ENCODE measurements at regions not wholly inside any gene's neighbourhood (a gene's known extent, or its start where the extent isn't known, plus 50 kb on each side); places are given as distances from the start of the nearest gene placed in this dataset.

DNA sequence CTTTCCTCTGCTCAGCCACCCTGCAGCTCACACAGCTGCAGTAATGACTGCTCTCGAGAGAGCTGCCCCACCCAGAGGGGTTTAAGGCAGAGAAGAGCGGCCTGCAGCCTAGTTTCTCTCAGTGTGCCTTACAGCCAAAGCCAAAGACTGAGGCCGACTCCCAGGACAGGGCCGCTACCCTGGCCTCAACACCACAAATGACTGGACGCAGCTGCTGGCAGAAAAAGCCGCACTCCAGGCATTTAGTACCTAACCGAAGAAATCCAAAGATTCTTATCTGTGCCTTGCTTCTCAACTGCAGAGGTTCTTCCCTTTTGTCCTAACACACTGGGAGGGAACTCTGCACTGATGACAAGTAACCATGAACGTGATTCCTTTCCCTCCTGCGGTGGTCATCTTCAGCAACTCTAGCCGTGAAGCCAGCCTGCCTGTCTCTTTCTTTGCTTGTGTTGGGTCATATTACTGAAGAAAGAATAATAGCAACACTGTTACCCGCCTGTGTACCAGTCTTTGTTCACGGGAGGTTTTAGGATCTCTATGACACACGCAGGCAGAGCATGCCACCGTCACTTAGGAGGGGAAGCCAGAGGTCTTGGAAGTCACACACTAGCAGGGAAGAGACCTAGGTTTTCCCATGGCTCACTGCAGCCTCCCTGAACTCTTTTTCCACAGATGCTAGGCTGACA lies 202.7 kb downstream of the RHOU start:
- Histone ChIP-seq H3K36me3 (ENCODE audit: insufficient read depth, insufficient read length, low read length) (no peaks in the 10 kb centered on the region), H3K9ac (ENCODE audit: insufficient read length, low read depth) (peak overlapping the region; percentile 52), H3K4me1 (ENCODE audit: insufficient read depth, insufficient read length) (peaks cover 26% of the 10 kb centered on the region), H3K9me3 (ENCODE audit: insufficient read depth, low read length) (no peaks in the 10 kb centered on the region), H3K27me3 (ENCODE audit: insufficient read depth, insufficient read length) (no peaks in the 10 kb centered on the region), H3K4me3 (ENCODE audit: insufficient read length, low read depth) (no peak overlapping the region)
- TF ChIP-seq SUZ12 (IDR thresholded peaks at IDR 0.05; ENCODE audit: extremely low read depth, insufficient read depth, insufficient read length): no peak
- no peak for TF ChIP-seq YY1 (IDR thresholded peaks at IDR 0.05; ENCODE audit: insufficient read depth, insufficient read length)
- no peak for DNase-seq (ENCODE audit: low read depth, low spot score)

DNA sequence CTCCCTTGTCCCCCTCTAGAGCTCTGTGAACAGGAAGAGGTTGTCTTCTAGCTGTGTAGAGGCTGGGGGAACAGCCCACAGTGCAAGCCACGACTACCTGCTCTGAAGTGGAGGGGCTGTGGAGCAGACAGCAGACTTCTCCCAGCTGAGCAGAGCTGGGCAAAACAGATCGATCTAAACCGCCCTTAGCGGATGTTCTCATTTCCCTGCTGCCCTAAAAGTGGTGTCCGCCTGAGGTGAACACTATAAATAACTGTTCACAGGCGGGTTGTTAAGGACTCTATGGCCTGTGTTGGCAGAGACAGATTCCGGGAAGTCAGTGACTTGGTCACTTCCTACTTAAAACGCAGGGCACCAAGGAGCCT lies 203.2 kb downstream of the RHOU start:
- no peaks in the 10 kb centered on the region for H3K27me3 ChIP-seq (ENCODE audit: insufficient read depth, insufficient read length)
- no peak for DNase-seq (ENCODE audit: low read depth, low spot score)
- peak overlapping the region; percentile 8 for H3K9ac ChIP-seq (ENCODE audit: insufficient read length, low read depth)

DNA sequence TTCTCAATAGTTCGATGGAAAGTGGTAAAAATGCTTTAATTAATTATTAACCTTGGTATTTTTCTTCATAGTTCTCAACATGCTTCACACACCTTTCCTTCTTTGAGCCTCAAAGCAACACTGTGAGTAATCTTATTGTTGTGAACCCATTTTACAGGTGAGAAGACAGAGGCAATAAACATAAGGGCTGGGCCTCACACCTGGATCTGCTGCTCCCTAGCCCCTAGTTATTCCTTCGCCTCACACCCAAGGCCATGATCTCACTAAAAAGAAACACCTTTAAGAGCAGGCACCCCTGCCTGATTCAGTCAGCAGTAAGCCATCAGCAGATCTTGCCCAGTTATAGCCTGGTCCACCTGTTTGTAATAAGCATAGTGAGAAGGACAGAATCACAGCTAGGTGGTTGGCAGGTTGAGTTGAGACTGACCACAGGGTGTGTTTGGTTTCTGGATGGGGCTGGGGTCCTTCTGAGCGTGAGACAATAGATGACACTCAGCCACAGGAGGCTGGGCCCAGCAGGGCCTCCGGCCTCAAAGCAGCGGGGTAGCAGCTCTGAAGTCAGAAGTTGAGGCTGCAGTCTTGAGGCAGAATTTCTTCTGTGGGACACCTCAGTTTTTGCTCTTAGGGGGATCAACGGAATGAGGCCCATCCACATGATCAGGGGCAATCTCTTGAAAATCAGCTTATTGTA lies 203.9 kb downstream of the RHOU start:
- Histone ChIP-seq H3K4me1 (ENCODE audit: insufficient read depth, insufficient read length) (peaks cover 26% of the 10 kb centered on the region), H3K4me3 (ENCODE audit: insufficient read length, low read depth) (no peak overlapping the region), H3K9ac (ENCODE audit: insufficient read length, low read depth) (no peak overlapping the region), H3K36me3 (ENCODE audit: insufficient read depth, insufficient read length, low read length) (no peaks in the 10 kb centered on the region), H3K27me3 (ENCODE audit: insufficient read depth, insufficient read length) (no peaks in the 10 kb centered on the region), H3K9me3 (ENCODE audit: insufficient read depth, low read length) (no peaks in the 10 kb centered on the region)
- TF ChIP-seq SUZ12 (IDR thresholded peaks at IDR 0.05; ENCODE audit: extremely low read depth, insufficient read depth, insufficient read length) (no peak), YY1 (IDR thresholded peaks at IDR 0.05; ENCODE audit: insufficient read depth, insufficient read length) (no peak), ZNF274 (IDR thresholded peaks at IDR 0.05; ENCODE audit: low read depth, low read length) (no peak)
- no peak for DNase-seq (ENCODE audit: low read depth, low spot score)

More for the DNA sequence above, 203.2 kb downstream of the RHOU start:
- Histone ChIP-seq H3K36me3 (ENCODE audit: insufficient read depth, insufficient read length, low read length) (no peaks in the 10 kb centered on the region), H3K4me3 (ENCODE audit: insufficient read length, low read depth) (no peak overlapping the region), H3K9me3 (ENCODE audit: insufficient read depth, low read length) (no peaks in the 10 kb centered on the region), H3K4me1 (ENCODE audit: insufficient read depth, insufficient read length) (peaks cover 26% of the 10 kb centered on the region)
- TF ChIP-seq YY1 (IDR thresholded peaks at IDR 0.05; ENCODE audit: insufficient read depth, insufficient read length) (no peak), SUZ12 (IDR thresholded peaks at IDR 0.05; ENCODE audit: extremely low read depth, insufficient read depth, insufficient read length) (no peak), ZNF274 (IDR thresholded peaks at IDR 0.05; ENCODE audit: low read depth, low read length) (no peak)

DNA sequence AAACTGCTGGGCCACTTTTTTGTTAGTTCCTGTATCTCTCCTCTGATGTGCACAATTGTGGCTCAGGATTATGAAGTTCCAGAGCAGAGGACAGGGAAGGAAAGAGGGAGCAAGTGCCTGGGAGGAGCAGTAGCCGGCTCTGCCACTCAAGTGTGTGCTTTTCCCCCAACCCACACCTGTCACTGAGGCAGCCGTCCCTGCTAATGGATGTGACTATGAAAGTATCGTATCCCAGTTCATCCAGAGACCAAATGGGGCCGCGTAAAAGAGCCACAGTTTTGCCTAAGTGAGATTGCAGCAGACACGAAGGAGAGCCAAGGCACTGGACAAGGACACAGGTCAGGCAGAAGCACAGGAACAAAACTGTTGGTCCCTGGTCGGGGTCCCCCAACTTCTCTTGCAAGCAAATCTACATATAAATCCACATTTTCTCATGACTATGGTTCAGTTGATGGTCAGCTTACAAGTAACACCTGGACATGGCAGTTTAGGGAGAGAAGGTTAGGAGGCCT lies 204.7 kb downstream of the RHOU start:
- no peak for DNase-seq (ENCODE audit: low read depth, low spot score)
- no peak overlapping the region for H3K4me3 ChIP-seq (ENCODE audit: insufficient read length, low read depth)
- TF ChIP-seq SUZ12 (IDR thresholded peaks at IDR 0.05; ENCODE audit: extremely low read depth, insufficient read depth, insufficient read length) (no peak), ZNF274 (IDR thresholded peaks at IDR 0.05; ENCODE audit: low read depth, low read length) (no peak), YY1 (IDR thresholded peaks at IDR 0.05; ENCODE audit: insufficient read depth, insufficient read length) (no peak)

DNA sequence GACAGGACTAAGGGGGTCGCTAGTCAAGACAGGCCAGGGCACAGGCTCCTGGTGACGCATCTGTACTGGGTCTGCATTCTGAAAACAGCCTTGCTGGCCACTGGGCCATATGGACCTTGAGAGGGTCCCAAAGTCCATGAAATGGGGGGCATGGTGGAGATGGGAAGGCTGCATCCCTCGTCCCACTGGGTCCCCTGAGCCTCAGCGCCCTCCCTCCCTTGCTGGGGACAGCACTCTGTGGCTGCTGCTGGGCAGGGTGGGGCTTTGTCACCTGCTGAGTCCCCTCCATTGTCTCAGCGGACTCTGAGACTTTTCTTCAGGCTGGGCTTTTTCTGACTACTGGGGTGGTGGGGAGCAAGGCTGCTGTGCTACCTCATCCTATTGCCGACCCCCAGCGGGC lies 205.2 kb downstream of the RHOU start:
- Histone ChIP-seq H3K9me3 (ENCODE audit: insufficient read depth, low read length) (no peaks in the 10 kb centered on the region), H3K9ac (ENCODE audit: insufficient read length, low read depth) (no peak overlapping the region), H3K27me3 (ENCODE audit: insufficient read depth, insufficient read length) (no peaks in the 10 kb centered on the region), H3K4me1 (ENCODE audit: insufficient read depth, insufficient read length) (peaks cover 21% of the 10 kb centered on the region), H3K4me3 (ENCODE audit: insufficient read length, low read depth) (no peak overlapping the region), H3K36me3 (ENCODE audit: insufficient read depth, insufficient read length, low read length) (no peaks in the 10 kb centered on the region)
- no peak for TF ChIP-seq YY1 (IDR thresholded peaks at IDR 0.05; ENCODE audit: insufficient read depth, insufficient read length)
- no peak for TF ChIP-seq ZNF274 (IDR thresholded peaks at IDR 0.05; ENCODE audit: low read depth, low read length)
- TF ChIP-seq SUZ12 (IDR thresholded peaks at IDR 0.05; ENCODE audit: extremely low read depth, insufficient read depth, insufficient read length): no peak
- no peak for DNase-seq (ENCODE audit: low read depth, low spot score)

More for the DNA sequence above, 204.7 kb downstream of the RHOU start:
- H3K9ac ChIP-seq (ENCODE audit: insufficient read length, low read depth): no peak overlapping the region
- H3K9me3 ChIP-seq (ENCODE audit: insufficient read depth, low read length): no peaks in the 10 kb centered on the region
- H3K36me3 ChIP-seq (ENCODE audit: insufficient read depth, insufficient read length, low read length): no peaks in the 10 kb centered on the region
- peaks cover 26% of the 10 kb centered on the region for H3K4me1 ChIP-seq (ENCODE audit: insufficient read depth, insufficient read length)
- no peaks in the 10 kb centered on the region for H3K27me3 ChIP-seq (ENCODE audit: insufficient read depth, insufficient read length)

DNA sequence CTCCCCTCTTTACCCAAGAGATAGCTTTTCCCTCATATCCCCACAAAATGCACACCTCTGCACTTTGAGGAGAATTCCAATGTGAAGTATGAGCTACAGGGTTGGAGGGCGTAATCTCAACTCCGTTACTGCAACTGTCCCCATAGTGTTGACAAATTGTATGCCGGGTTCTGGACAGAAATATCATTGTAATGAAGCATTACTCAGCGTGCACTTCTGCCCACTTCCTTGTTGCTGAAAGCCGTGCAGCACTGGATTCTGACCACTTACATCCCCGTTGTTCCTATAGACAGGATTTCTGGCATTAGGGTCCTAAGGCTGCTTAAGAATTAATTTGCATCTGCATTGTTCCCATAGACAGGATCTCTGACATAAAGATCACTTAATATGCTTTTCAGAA lies 205.6 kb downstream of the RHOU start:
- no peaks in the 10 kb centered on the region for H3K36me3 ChIP-seq (ENCODE audit: insufficient read depth, insufficient read length, low read length)
- H3K9ac ChIP-seq (ENCODE audit: insufficient read length, low read depth): no peak overlapping the region
- DNase-seq (ENCODE audit: low read depth, low spot score): no peak
- peaks cover 21% of the 10 kb centered on the region for H3K4me1 ChIP-seq (ENCODE audit: insufficient read depth, insufficient read length)
- TF ChIP-seq YY1 (IDR thresholded peaks at IDR 0.05; ENCODE audit: insufficient read depth, insufficient read length) (no peak), ZNF274 (IDR thresholded peaks at IDR 0.05; ENCODE audit: low read depth, low read length) (no peak), SUZ12 (IDR thresholded peaks at IDR 0.05; ENCODE audit: extremely low read depth, insufficient read depth, insufficient read length) (no peak)
- H3K27me3 ChIP-seq (ENCODE audit: insufficient read depth, insufficient read length): no peaks in the 10 kb centered on the region
- no peak overlapping the region for H3K4me3 ChIP-seq (ENCODE audit: insufficient read length, low read depth)
- no peaks in the 10 kb centered on the region; the same call in 1 of the 2 replicates for H3K9me3 ChIP-seq (ENCODE audit: insufficient read depth, low read length)

DNA sequence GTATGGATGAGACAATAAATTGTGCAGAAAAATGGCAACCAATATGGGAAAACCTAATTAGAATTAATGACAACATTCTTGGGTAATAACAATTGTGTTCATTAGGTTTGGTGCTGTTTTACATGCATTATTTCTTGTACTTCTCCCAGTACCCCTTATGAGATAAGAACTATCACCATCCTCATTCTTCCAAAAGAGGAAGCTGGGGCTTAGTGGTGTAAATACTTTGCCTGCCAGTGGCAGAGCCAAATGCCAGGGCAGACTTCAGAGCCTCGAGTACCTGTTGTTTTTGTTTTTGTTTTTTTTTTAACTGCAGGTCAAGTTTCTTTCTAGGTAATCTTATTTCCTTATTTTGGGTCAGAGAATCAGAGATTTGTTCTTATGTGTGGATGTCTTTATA lies 206.4 kb downstream of the RHOU start:
- DNase-seq (ENCODE audit: low read depth, low spot score): no peak
- Histone ChIP-seq H3K9ac (ENCODE audit: insufficient read length, low read depth) (no peak overlapping the region), H3K27me3 (ENCODE audit: insufficient read depth, insufficient read length) (no peaks in the 10 kb centered on the region), H3K9me3 (ENCODE audit: insufficient read depth, low read length) (no peaks in the 10 kb centered on the region; the same call in 1 of the 2 replicates), H3K4me3 (ENCODE audit: insufficient read length, low read depth) (no peak overlapping the region), H3K4me1 (ENCODE audit: insufficient read depth, insufficient read length) (peaks cover 21% of the 10 kb centered on the region), H3K36me3 (ENCODE audit: insufficient read depth, insufficient read length, low read length) (no peaks in the 10 kb centered on the region)
- no peak for TF ChIP-seq YY1 (IDR thresholded peaks at IDR 0.05; ENCODE audit: insufficient read depth, insufficient read length)
- TF ChIP-seq SUZ12 (IDR thresholded peaks at IDR 0.05; ENCODE audit: extremely low read depth, insufficient read depth, insufficient read length): no peak
- no peak for TF ChIP-seq ZNF274 (IDR thresholded peaks at IDR 0.05; ENCODE audit: low read depth, low read length)

Measured in NT2/D1 (cell line).